SK-N-SH (cell line): ENCODE measurements at regions not wholly inside any gene's neighbourhood (a gene's known extent, or its start where the extent isn't known, plus 50 kb on each side); places are given as distances from the start of the nearest gene placed in this dataset.

Experiments used
- MXI1 ChIP-seq: IDR thresholded peaks from 2 replicates; pipeline ENCODE4 v1.6.1; 2012; ENCODE audit warnings: mild to moderate bottlenecking, low read depth, low read length, improper control_type of control experiment
- POLR2AphosphoS5 ChIP-seq: IDR thresholded peaks from 2 replicates; pipeline ENCODE4 v1.6.1; 2012; ENCODE audit warnings: low read depth, low read length
- RFX5 ChIP-seq: IDR thresholded peaks from 2 replicates; pipeline ENCODE4 v1.6.1; 2012; ENCODE audit warnings: mild to moderate bottlenecking, improper control_type of control experiment, low read length
- RXRA ChIP-seq: IDR thresholded peaks from 2 replicates; pipeline ENCODE4 v1.4.0; 2012; ENCODE audit warnings: low read depth, mild to moderate bottlenecking, borderline replicate concordance
- TAF1 ChIP-seq: IDR thresholded peaks from 2 replicates; pipeline ENCODE4 v1.6.1; 2012; ENCODE audit warnings: low read depth, mild to moderate bottlenecking, low read length, moderate library complexity, borderline replicate concordance
- TCF12 ChIP-seq: IDR thresholded peaks from 2 replicates; pipeline ENCODE4 v1.4.0; 2012
- YY1 ChIP-seq: IDR thresholded peaks from 2 replicates; pipeline ENCODE4 v1.4.0; 2012; ENCODE audit warnings: low read depth, mild to moderate bottlenecking
- TF ChIP-seq, protein P1 (sequence below): IDR thresholded peaks from 2 replicates; pipeline ENCODE4 v1.4.0; 2012; ENCODE audit warnings: low read depth, borderline replicate concordance
- TF ChIP-seq, protein P2 (sequence below): fragments of 200-600 bp; sonication (generic); IDR thresholded peaks from 2 replicates; pipeline ENCODE4 v1.6.1; 2017; ENCODE audit warnings: antibody characterized with exemption, mild to moderate bottlenecking, moderate library complexity
- TF ChIP-seq, protein P3 (sequence below): IDR thresholded peaks from 2 replicates; pipeline ENCODE4 v1.6.1; 2012; ENCODE audit warnings: mild to moderate bottlenecking, low read depth, low read length, moderate library complexity

DNA sequence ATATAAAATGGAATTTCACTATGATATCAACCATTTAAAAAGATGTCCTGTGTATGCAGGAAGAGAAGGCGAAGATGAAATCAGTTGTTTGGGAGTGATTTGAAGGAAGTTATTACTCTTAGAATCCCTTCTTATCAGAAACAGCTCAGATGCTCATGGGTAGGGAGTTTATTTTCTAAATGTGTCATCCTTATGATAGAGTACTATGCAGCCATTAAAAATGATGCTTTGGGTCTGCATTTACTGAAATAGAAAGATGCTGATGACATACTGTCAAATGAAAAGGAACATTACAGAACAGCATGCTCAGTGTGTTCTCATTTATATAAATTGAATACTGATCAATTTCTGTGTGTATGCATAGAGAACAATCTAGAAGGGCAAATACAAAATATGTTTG, 69.8 kb upstream of the MED13L start:
- no peak for TF ChIP-seq TCF12
- TF ChIP-seq, protein P1, sequence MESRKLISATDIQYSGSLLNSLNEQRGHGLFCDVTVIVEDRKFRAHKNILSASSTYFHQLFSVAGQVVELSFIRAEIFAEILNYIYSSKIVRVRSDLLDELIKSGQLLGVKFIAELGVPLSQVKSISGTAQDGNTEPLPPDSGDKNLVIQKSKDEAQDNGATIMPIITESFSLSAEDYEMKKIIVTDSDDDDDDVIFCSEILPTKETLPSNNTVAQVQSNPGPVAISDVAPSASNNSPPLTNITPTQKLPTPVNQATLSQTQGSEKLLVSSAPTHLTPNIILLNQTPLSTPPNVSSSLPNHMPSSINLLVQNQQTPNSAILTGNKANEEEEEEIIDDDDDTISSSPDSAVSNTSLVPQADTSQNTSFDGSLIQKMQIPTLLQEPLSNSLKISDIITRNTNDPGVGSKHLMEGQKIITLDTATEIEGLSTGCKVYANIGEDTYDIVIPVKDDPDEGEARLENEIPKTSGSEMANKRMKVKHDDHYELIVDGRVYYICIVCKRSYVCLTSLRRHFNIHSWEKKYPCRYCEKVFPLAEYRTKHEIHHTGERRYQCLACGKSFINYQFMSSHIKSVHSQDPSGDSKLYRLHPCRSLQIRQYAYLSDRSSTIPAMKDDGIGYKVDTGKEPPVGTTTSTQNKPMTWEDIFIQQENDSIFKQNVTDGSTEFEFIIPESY = no peak
- TF ChIP-seq, protein P2, sequence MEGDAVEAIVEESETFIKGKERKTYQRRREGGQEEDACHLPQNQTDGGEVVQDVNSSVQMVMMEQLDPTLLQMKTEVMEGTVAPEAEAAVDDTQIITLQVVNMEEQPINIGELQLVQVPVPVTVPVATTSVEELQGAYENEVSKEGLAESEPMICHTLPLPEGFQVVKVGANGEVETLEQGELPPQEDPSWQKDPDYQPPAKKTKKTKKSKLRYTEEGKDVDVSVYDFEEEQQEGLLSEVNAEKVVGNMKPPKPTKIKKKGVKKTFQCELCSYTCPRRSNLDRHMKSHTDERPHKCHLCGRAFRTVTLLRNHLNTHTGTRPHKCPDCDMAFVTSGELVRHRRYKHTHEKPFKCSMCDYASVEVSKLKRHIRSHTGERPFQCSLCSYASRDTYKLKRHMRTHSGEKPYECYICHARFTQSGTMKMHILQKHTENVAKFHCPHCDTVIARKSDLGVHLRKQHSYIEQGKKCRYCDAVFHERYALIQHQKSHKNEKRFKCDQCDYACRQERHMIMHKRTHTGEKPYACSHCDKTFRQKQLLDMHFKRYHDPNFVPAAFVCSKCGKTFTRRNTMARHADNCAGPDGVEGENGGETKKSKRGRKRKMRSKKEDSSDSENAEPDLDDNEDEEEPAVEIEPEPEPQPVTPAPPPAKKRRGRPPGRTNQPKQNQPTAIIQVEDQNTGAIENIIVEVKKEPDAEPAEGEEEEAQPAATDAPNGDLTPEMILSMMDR = no peak
- no peak for TF ChIP-seq YY1
- TF ChIP-seq RFX5 = no peak
- TF ChIP-seq POLR2AphosphoS5 = no peak
- TF ChIP-seq, protein P3, sequence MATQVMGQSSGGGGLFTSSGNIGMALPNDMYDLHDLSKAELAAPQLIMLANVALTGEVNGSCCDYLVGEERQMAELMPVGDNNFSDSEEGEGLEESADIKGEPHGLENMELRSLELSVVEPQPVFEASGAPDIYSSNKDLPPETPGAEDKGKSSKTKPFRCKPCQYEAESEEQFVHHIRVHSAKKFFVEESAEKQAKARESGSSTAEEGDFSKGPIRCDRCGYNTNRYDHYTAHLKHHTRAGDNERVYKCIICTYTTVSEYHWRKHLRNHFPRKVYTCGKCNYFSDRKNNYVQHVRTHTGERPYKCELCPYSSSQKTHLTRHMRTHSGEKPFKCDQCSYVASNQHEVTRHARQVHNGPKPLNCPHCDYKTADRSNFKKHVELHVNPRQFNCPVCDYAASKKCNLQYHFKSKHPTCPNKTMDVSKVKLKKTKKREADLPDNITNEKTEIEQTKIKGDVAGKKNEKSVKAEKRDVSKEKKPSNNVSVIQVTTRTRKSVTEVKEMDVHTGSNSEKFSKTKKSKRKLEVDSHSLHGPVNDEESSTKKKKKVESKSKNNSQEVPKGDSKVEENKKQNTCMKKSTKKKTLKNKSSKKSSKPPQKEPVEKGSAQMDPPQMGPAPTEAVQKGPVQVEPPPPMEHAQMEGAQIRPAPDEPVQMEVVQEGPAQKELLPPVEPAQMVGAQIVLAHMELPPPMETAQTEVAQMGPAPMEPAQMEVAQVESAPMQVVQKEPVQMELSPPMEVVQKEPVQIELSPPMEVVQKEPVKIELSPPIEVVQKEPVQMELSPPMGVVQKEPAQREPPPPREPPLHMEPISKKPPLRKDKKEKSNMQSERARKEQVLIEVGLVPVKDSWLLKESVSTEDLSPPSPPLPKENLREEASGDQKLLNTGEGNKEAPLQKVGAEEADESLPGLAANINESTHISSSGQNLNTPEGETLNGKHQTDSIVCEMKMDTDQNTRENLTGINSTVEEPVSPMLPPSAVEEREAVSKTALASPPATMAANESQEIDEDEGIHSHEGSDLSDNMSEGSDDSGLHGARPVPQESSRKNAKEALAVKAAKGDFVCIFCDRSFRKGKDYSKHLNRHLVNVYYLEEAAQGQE = no peak
- no peak for TF ChIP-seq MXI1
- TF ChIP-seq TAF1 = no peak
- TF ChIP-seq RXRA = no peak
